GM23248 (cell line): ENCODE measurements at regions not wholly inside any gene's neighbourhood (a gene's known extent, or its start where the extent isn't known, plus 50 kb on each side); places are given as distances from the start of the nearest gene placed in this dataset.

Experiments
- EZH2 ChIP-seq: fragments of 200-600 bp; sonication (generic); IDR thresholded peaks from 2 replicates; pipeline ENCODE4 v1.6.1; 2018; ENCODE audit warnings: antibody characterized with exemption, mild to moderate bottlenecking; ENCODE audit not compliant: insufficient read depth, poor library complexity, severe bottlenecking
- EZH2phosphoT487 ChIP-seq: fragments of 200-600 bp; sonication (generic); IDR thresholded peaks from 2 replicates; pipeline ENCODE4 v1.6.1; 2018; ENCODE audit warnings: antibody characterized with exemption, moderate library complexity, mild to moderate bottlenecking, low read depth; ENCODE audit not compliant: insufficient read depth

DNA sequence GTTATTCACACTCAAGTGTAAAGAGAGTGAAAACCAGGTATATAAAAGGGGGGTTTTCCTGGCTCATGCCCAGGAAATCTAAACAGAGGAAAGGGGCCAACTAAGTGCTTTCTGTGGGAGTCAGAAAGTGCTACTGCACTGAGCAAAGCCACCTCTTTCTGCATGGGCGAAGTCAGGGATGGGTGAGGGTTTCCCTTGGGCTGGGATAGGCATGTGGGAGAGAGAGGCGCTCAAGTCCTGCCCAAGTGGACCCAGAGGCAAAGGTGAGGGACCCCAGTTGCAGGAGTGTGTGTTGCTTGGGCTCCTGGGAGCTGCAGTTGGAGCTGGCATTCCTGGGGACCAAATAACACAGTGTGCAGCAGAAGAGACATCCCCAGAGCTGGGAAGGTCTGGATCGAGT, 65.9 kb downstream of the PRR15 start:
- no peak for TF ChIP-seq EZH2
- TF ChIP-seq EZH2phosphoT487 = no peak
